Fibroblast of lung (primary cell): ENCODE measurements at regions not wholly inside any gene's neighbourhood (a gene's known extent, or its start where the extent isn't known, plus 50 kb on each side); places are given as distances from the start of the nearest gene placed in this dataset.

Source experiments
- EZH2 ChIP-seq: IDR thresholded peaks from 2 replicates; pipeline ENCODE4 v1.5.1; 2012; ENCODE audit warnings: low read length, control low read depth, mild to moderate bottlenecking; ENCODE audit errors: missing control alignments
- TF ChIP-seq, protein P1 (sequence below), 2 donors: IDR thresholded peaks in 1 of 2; conservative IDR thresholded peaks in 1 of 2; 1 replicate in 1 of 2; 2 replicates in 1 of 2; pipeline ENCODE4 v1.5.1; 2011 to 2012; ENCODE audit warnings: low read length in 2 of 2, control low read depth in 1 of 2, inconsistent platforms in 1 of 2, low read depth in 1 of 2, mild to moderate bottlenecking in 1 of 2

DNA sequence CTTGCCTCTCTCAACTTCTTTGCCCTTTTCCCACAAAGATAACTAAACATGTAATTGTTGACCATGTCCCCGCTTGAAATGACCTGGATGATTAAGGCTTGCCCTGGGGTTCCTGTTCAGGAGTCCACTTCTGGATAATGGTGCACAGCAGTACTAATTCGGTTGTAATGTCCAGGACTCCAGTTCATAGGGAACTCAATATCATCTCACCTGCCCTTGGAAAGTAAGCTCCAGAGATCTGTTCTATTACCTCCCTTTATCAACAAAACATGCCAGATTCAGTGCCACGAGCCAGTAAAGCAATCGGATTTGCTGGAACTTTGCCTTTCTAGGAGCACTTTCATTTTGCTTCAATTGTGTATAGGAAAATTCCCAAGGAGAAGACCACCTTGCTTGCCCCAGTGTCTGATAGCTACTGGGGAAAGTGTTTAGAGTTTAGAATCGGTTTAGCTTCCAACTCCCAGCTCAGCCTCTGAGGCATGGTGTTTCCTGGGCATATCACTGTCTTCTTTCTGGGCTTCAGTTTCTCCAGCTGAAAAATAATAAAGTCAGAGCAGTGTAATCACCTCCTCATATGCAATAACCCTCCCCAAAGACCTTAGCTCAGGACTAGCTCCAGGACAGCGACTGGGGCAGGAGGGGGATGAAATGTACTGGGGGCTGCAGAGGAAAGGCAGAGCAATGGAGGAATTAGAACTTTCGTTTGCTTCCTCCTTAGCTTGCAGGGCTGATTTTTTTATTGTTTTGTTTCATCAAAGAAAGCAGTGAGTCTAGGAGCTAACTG is 162.6 kb upstream of the CYRIA start:
- TF ChIP-seq, protein P1, sequence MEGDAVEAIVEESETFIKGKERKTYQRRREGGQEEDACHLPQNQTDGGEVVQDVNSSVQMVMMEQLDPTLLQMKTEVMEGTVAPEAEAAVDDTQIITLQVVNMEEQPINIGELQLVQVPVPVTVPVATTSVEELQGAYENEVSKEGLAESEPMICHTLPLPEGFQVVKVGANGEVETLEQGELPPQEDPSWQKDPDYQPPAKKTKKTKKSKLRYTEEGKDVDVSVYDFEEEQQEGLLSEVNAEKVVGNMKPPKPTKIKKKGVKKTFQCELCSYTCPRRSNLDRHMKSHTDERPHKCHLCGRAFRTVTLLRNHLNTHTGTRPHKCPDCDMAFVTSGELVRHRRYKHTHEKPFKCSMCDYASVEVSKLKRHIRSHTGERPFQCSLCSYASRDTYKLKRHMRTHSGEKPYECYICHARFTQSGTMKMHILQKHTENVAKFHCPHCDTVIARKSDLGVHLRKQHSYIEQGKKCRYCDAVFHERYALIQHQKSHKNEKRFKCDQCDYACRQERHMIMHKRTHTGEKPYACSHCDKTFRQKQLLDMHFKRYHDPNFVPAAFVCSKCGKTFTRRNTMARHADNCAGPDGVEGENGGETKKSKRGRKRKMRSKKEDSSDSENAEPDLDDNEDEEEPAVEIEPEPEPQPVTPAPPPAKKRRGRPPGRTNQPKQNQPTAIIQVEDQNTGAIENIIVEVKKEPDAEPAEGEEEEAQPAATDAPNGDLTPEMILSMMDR (conservative IDR thresholded peaks at IDR 0.05 in 1 of 2, IDR thresholded peaks at IDR 0.05 in 1 of 2; ENCODE audit: low read depth in 1 of 2, low read length in 2 of 2), result no peak
- TF ChIP-seq EZH2, result no peak
